HG02943 (cell line): ENCODE measurements at regions not wholly inside any gene's neighbourhood (a gene's known extent, or its start where the extent isn't known, plus 50 kb on each side); places are given as distances from the start of the nearest gene placed in this dataset.
"Not testable (repeated sequence)": the region's sequence is repeated elsewhere in the genome, so short reads cannot be mapped to it uniquely, and the experiment has no call there.

Experiments used
- ATAC-seq: cut with Tn5 transposase; IDR thresholded peaks from one replicate; pipeline ENCODE4 v1.9.1; 2021; ENCODE audit warnings: mild to moderate bottlenecking, low read depth, moderate library complexity; ENCODE audit not compliant: unreplicated experiment

- no peak for ATAC-seq
Observed at GRCh38 chr4:26035921-26036320, 121.9 kb downstream of the SMIM20 start.

DNA sequence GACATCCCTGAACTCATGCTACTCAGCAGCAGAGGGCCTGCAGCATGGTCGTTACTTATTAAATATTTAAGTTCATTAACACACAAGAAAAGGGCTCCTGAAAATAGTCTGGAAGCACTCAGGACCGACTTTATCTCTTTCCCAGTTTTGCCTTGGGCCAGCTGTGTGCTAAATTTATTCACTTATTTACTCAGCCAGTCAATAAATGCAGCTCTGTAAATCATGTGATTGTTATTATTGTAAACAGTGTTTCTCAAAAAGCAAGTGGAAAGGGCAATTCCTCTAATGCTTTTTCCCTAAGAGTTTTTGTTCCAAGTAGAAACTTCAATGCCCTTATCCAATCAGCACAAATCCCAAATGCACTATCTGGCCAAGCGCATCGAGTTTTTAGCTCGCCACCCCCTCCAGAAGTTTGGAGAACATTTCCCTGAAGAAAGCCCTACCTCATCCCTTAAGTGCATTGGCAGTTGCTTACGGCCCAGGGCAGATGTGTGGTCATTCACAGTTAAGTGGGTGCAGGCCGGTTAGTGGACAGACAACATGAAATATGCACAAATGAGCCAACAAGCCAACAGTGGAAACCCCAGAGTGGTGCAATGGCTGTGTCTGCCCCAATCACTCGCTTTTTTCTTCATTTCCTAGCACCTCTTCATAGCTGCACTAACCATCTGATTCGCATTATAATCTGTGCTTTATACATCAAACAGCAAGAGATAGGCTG lies 125.8 kb downstream of the SMIM20 start:
- ATAC-seq, result no peak

DNA sequence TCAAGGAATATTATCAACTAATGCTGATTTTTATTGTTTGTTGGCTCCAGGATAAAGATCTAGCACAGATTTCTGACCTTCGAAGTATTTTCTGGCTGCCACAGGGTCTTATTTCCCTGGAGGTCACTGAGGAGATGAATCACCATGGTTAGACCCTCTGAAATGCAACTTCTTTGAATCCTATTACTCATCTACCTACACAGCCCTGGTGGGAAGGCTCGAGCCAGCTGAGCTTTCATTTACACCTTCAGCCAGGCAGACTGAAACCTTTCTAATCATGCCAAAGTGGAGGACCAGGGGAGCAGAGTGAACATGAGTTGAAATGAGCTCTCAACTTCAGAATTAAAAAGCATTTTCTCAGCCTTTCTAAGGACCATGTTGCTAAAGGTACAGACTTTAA lies 130.5 kb downstream of the SMIM20 start:
- no peak for ATAC-seq

GRCh38 chr4:26044983-26045382 lies 131.0 kb downstream of the SMIM20 start:
- ATAC-seq, result no peak

- ATAC-seq, result no peak
Observed at GRCh38 chr4:26047795-26048194, 133.8 kb downstream of the SMIM20 start.

- no peak for ATAC-seq
Observed at GRCh38 chr4:26048378-26048882, 134.4 kb downstream of the SMIM20 start.

DNA sequence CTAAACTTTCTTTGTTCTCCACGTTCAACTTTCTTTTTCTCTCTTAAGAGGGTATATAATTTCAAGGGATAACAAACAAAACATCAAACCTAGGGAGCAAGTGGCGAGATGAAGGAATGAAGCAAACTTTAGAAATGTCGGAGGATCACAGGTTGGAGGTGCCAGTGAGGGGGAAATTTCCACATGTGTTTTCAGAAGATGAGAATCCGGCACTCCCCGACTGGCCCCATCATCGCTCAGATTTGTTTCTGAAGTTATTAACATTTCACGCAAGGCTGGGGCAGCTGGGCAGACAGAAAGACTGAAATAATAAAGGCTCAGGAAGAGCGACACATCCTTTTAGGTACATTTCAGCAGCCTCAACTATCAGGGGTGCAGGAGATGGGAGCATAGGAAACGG lies 134.9 kb downstream of the SMIM20 start:
- no peak for ATAC-seq

DNA sequence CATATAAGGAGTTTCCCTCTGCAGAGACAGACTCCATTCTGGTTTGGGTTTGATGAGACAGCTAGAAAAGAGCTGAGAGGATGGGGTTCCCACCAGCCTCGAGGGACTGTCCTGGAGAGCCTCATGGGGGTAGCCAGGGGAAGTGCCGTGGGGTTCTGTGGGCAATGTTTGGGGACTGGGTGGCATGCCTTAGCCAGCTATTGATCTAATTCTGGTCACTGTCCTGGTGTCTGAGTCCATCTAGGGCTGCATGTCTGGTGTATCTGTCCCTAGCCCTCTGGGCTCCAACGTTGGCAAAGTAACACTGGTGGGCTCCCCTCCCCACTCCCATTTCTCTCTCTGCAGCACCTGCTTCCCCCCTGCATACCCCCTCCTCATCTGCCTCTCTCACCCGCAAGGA lies 135.4 kb downstream of the SMIM20 start:
- no peak for ATAC-seq

DNA sequence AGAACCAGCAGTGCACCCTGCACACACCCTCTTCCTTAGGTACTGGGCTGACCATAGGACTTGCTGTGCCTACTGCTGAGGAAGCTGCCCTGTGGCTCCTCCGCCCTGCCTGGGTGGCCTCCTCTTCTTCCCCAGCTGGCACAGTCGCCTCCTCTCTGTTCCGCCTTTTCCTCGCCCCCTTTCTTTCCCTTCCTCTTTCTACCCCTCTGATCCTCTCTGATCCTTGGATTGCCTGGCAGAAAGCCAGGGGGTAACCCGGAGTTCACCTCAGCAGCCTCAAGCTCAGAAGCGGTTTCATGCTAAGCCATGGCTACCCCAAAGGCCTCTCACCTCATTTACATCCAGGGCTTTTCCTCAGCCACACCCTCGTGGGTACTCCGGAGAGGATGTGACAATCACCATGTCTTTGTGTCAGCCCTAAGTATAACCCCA lies 136.2 kb downstream of the SMIM20 start:
- no peak for ATAC-seq

GRCh38 chr4:26050671-26051070 lies 136.7 kb downstream of the SMIM20 start:
- ATAC-seq, result no peak

- ATAC-seq, result no peak
Observed at GRCh38 chr4:26051240-26051639, 137.2 kb downstream of the SMIM20 start.

DNA sequence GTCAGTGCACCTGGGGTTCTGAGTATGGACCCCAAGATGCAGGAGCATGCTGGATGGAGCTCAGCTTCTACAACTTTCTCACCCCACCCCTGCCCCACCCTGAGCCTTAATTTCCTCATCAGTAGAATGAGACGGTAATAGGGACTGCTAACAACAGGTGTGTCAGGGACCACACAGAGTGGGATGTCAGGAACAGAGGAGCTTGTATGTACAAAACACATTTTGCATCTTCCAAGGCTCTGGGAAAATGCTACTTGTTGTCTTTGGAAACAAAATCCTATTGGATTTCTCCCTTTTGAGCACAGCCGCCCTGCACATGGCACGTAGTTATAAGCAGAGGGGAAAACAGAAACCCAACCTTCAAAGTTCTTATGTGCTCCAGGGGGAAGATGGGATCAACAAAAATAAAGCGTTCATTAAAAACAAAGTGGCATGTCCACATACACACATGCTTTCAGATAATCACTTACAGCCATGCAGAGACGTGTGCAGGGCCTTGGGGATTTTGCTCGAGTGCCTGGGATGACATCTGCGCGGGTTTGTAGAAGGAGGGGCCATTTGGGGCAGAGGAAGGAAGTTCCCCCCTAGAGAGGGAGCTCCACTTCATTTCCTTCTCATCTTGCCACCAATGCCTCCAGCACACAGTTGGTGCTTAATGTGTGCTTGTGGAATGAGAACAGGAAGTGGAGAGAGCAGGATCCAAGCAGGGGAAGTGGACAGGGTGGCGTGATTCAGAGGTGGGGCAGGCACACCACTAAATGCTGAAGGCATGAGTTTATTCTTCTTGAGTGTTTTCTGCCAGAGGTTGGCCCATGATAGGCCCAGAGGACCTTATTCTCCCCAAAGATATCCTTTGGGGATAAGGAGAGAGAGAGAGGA lies 138.9 kb downstream of the SMIM20 start:
- no peak for ATAC-seq

DNA sequence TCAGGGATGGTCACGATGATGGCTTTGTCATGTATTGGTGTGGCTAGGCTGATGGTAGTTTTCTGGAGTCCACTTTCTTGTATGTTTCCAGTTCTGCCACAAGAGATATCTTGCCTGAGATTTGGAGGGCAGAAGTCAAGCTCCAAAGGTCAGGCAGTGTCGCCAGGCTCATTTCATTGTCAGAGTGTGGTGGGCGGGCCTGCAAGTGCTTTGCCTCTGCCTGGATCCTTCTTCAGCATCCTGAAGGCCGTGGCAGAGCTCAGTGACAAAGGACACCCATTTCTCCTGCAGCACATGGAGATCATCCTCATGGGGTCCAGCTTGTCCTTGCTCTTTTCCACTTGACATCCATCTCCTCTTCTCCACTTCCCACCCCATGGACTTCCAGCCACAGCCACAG lies 139.7 kb downstream of the SMIM20 start:
- ATAC-seq, result no peak

GRCh38 chr4:26055855-26056254 lies 141.8 kb downstream of the SMIM20 start:
- ATAC-seq, result no peak

DNA sequence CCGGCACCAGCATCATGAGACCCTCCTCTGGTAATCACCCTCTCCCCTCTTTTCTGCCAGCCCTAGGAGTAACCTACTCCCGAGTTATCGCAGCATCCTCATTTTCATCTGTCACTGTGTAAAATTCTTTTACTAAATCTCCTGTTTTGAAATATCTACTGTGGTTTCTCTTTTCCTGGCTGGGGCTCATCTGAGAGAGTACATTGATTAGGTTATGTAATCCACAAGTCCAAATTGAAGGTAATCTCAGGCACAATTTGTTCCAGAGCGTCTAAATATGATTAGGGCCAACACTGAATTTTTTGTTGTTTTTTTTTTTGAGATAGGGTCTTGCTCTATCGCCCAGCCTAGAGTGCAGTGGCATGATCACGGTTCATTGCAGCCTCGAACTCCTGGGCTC lies 142.4 kb downstream of the SMIM20 start:
- no peak for ATAC-seq

DNA sequence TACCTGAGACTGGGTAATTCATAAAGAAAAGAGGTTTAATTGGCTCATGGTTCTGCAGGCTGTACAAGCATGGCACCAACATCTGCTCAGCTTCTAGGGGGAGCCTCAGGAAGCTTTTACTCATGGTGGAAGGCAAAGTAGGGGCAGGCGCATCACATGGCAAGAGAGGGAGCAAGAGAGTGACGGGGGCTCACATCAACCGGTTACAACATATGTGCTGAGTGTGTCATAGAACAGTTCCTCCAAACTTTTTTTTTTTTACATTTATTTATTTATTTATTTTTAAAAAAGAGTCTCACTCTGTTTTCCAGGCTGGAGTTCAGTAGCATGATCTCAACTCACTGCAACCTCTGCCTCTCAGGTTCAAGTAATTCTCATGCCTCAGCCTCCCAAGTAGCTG lies 143.8 kb downstream of the SMIM20 start:
- ATAC-seq, result not testable (repeated sequence)

DNA sequence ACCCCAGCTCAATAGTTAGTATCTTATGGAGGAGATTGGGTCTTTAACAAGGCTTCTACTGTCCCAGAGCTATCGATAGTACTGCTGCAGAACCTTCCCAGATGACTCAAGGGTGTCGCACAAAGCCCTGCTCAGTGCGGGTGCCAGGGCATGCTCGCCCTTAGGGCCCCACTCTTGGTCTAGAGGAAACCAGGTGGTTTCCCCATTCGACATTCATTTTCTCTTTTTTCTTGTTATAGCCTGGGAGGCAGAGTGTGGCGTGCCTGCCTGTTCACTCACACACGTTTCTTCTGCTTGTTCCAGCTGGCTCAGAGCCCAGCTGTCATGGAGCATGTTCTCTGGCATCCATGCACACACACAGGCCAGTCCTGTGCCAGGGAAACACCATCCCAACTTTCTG lies 144.5 kb downstream of the SMIM20 start:
- no peak for ATAC-seq

DNA sequence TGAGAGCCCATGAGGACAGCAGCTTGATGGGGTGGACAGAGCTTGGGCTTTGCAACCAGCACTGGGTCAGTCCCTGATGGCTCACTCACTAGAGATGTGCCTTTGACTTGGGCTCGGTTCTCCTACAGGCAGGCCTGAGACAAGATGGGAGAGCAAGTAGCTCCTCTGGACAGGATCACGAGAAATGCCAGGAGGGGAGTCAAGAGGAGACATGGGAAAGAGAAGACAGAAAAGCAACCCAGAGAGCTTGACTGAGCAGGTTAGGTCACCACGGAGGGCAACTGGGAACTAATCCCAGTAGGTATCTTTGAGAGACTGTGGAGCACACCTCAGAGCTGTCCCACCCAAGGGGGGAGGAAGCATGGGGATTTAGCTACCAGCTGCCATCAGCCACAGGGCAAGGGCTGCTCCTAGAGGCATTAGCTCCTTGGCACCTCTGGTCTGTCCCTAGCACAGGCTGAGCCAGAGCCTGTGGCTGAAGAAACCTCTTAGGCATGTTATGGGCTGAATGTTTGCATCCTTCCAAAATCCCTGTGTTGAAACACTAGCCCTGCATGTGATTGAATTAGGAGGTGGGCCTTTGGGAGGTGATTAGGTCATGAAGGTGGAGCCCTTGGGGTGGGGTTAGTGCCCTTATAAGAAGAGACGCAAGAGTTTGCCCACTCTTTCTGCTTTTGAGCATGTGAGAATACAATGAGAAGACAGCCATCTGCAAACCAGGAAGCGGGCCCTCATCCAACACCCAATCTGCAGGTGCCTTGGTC lies 145.6 kb downstream of the SMIM20 start:
- ATAC-seq, result no peak

DNA sequence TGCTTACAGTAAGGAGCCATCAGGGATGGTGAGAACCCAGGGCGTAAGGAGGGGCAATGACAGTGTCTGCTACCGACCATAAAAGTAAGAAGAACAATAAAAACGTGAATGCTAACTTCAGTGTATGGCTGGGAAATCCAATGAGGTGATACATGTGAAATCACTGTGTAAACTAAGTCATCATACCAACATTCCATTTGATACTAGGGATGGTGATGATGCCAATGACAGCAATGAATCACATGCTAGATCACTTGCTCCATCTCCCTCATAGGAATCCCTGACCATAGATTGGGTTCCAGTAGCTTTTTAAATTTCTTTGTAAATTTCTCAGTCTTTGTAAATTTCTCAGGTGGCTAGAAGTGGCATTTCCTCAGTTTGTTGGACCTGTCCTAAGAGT lies 146.3 kb downstream of the SMIM20 start:
- no peak for ATAC-seq

DNA sequence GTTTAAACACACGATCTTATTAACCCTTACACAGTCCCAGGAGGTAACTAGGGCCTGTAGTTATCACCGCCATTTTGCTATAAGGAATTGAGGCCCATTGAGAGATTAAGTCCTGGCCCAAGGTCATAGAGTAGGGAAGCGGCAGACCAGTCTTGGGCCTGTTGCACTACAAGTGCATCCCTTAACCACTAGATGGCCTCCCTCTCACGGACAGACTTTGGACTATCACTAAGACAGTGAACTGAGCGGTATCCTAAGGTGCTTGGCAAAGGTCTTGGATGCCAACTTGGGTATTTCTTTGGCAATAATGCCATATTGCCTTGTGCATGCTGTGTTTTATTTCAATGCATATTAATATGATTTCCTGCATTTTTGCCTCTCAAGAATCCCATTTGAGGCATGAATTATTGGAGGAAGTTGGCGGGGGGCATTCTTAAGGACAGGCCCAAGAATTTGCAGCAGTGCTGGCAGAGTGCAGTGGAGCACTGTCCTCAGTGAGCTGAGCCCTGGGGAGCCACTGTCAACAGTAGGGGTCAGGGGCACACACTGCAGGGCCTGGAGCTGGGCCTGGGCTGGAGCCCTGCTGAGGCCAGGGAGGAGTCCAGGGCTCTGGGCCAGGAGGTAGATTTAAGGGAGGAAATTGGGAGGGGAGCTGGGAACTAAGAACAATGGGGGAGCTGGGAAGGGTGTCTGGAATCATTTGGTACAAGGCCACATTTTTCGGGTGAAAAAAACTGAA lies 147.4 kb downstream of the SMIM20 start:
- no peak for ATAC-seq
